ENCODE measurements at regions not wholly inside any gene's neighbourhood (a gene's known extent, or its start where the extent isn't known, plus 50 kb on each side); places are given as distances from the start of the nearest gene placed in this dataset.
"Not testable (repeated sequence)": the region's sequence is repeated elsewhere in the genome, so short reads cannot be mapped to it uniquely, and the experiment has no call there.

GRCh38 chr9:86515221-86515620, 161.0 kb upstream of the TUT7 start:
- no peak for DNase-seq

DNA sequence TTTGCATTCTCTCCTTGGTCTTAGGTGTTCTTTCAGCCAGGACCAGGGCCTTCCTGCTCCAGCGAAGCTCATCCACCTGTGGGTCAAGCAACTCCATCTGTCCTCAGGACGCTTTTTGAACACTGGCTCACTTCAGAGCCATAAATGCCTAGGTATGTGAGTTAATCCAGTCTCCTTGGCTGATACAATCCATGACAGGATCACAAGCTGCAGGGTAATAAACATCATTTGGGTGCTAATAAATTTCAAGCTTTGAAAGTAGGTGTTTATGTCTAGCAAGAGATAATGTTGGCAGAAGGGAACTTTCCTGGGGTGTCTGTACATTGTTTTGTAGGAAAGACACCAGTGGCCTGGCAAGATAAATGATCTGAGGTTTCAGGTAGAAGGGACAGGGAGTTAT, 159.2 kb upstream of the TUT7 start:
- DNase-seq, result no peak

DNA sequence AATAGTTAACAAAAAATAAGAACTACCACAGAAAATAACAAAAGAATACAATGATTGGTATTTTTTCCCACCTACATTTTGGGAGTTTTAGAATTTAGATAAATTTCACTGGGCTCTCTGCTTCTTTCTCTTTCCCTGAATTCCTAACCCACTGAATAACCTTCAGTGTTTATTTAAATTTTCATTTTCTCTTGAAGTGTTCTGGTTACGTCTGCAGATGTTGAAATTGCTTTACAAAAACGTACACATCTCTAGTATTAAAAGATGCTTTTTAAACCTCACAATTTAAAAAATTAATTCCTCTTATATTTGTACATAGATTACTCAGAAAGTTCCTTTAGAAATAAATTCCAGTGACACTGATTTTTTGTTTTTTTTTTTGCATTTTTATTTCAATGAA, 158.7 kb upstream of the TUT7 start:
- DNase-seq, result no peak

GRCh38 chr9:86511614-86512360, 157.6 kb upstream of the TUT7 start:
- no peak for DNase-seq

GRCh38 chr9:86508208-86508903, 154.1 kb upstream of the TUT7 start:
- DNase-seq, result no peak

GRCh38 chr9:86507212-86507630, 153.0 kb upstream of the TUT7 start:
- DNase-seq, result no peak

DNA sequence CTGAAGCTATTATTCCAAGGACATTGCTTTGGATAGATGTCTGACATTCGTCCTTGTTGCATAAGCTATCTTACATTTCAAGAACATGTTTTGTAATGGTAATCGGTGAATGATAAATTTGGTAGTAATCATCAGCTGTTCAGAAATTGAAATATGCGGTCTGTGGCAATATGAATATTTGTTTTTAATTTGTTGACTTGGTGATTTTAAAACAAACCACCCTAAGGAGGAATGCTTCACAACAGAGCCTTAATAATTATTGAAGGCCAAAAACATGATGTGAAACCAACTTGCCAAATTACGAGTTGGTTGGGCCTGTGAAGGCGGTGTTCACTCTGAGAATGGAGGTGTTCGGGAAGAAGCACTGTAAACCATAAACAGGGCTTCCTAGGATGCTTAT, 149.7 kb upstream of the TUT7 start:
- DNase-seq, result no peak

GRCh38 chr9:86503314-86503713, 149.1 kb upstream of the TUT7 start:
- no peak for DNase-seq

DNA sequence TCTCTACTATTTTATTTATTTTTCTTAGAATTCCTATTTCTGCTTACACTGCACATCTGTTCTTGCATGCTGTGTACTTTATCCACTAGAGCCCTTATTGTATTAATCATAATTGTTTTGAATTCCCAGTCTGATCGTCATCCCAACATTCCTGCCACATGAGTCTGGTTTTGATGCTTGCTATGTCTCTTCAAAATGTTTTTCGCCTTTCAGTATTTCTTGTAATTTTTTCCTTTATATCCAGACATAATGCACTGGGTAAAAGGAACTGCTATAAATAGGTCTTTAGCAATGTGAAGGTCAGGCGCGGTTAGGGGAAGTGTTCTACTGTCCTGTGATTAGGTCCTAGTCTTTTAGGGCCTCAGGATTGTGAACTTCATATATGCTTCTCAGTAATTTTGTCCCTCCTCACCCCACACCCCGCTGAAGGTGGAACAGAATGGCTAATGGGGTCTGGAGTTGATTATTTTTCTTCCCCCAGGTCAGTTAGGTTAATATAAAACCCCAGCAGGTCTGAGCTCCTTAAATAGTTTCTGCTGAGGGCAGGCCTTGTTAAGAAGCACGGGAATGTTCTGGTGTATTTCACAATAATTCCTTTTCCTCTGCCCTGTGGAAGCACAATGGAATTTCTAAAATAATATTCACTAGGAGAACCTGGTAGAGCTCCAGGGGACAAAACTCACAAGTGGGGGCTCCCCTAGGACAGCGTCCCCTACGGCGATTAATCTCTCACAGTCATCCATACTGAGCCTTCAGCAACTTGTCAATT, 146.6 kb upstream of the TUT7 start:
- no peak for DNase-seq

DNA sequence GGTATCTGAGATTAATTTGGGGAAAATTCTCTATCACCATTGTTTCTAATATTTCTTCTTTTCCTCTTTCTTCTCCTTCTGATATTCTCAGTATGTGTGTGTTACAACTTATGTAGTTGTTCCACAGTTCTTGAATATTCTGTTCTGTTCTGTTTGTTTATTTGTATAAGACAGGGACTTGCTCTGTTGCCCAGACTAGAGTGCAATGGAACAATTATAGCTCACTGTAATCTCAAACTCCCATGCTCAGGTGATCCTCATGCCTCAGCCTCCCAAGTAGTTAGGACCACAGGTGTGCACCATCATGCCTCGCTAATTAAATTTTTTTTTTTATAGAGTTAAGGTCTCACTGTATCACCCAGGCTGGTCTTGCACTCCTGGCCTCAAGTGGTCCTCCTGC, 145.8 kb upstream of the TUT7 start:
- DNase-seq, result no peak

DNA sequence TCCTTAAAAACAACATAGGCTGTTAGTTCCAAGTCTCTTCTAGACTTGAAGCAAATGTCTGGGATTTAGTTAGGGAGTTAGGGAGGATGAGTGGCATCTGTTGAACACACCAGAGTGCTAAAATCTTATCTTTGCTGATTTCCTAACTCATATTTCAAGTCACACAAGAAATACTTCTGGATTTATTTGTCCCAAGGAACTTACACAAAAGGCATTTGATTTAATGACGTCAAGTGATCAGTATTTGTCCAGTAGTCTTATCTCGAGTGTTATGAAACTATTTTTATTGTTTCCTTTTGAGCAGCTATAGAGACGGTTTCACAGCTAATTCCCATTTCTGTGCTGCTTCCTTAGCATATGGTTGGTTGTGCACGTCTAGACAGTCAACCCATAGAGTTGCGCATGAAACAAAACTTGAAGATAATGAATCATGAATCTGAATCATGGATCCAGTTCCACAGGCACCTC, 140.5 kb upstream of the TUT7 start:
- no peak for DNase-seq

DNA sequence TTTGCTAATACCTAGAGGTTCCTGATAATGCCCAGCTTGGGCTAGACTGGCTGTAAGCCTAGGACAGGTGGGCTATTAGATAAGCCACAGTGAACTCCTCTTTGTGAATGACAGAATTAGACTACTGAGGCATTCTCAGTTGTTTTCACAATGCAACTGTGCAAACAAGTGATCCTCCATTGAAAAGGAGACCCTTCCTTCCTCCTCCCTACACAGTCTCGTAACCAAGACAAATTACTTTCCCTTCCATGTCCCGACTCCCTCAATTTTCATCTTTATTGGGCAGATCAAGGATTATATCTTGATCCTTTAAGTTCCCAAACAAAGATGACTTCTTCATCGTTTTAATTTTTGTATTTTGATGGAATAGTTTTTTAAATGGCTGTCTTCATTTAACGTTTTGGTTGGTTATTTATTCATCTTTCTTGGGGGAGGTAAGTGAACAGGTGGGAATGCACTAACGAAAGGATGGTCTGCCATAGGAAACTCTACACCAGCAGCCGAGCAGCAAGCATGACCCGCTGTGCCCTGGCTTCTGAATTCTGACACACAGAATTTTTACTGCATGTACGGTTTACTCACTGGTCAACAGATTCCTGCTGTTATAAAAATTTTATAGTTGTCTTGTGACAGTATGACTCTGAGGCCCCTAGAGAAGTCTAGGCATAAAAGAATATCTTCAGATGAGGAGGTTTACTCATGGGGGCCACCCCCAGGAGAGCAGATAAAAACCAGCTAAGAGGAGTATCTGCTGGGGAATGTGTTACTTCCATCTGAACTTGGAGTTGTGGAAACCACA, 137.5 kb upstream of the TUT7 start:
- DNase-seq, result no peak

GRCh38 chr9:86488794-86489193, 134.6 kb upstream of the TUT7 start:
- no peak for DNase-seq

- DNase-seq, result no peak
Observed at GRCh38 chr9:86488345-86488744, 134.1 kb upstream of the TUT7 start.

DNA sequence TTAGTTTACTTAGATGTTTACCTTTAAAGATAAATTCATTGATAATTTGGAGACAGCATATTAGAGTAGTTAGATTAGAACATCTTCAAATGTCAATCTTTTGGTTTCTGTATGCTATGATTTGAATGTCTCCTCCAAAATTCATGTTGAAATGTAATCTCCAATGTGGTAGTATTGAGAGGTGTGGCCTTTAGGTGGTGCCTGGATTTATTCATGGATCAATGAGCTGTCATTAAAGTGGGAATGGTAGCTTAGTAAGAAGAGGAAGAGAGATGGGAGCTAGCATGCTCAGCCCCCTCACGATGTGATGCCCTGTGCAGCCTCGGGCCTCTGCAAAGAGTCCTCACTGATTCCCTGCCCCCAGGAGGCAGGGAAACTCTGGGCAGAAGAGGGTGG, 133.6 kb upstream of the TUT7 start:
- no peak for DNase-seq

DNA sequence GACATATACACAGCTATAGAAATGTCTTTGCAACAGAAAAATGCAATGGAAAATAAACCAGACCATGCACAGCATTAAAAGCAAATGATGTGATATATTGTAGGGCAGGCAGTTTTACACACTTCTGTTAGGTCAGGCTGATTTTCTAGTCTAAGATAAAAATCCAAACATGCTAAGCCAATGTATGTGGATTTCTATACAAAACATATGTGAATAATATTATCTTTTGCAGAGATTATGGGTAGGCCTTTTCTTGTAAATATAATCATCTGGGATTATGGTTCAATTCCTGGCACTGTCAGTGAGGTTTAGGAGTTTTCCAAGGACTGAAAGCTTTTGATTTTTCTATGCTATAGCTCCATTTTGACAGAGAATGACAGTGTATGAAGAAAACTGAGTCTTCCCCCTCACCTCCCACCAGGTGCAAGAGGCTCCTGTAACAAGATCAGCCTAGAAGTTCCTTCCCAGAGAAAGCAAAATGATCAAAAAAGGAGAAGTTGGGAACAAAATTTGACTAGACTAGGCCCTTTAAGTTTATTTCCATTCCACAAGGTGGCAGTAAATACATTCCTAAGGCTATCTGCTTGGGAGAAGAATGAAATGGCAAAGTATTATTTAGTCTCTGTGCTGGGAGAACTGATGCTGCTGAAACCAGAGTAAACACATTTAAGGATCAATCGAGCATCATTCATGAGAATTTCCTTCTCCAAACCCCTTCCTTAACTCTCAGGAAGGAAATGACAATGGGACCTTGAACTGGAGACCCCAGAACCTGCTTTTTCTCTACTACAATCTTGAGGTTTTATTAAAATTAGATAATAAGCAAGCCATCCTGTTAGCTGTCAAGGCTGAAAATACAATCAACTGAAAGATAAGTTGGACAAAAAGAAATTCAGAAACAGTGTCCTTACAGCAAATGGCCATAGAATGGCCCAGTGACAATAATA, 133.0 kb upstream of the TUT7 start:
- DNase-seq, result peak; percentile 72

DNA sequence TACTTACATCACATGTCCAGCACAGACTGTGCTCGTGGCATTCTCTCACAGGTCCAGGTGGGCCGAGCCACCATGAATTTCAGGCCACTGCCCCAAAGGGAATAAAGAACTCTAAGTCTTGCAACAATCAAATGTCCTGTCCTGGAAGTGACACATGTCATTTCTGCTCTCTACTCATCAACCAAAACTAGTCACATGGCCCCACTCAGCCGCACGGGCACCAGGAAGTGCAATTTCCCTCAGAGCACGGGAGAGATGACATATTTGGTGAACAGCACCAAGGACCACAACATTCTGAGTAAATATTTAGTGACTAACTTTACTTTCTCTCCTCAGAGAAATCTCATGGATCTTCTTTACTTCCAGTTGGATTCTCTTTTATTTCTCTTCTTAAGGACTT, 131.1 kb upstream of the TUT7 start:
- DNase-seq, result peak; percentile 3

GRCh38 chr9:86483496-86483895, 129.3 kb upstream of the TUT7 start:
- no peak for DNase-seq

- DNase-seq, result no peak
Observed at GRCh38 chr9:86481466-86481865, 127.3 kb upstream of the TUT7 start.

- not testable (repeated sequence) for DNase-seq
Observed at GRCh38 chr9:86475255-86475654, 121.0 kb upstream of the TUT7 start.

DNA sequence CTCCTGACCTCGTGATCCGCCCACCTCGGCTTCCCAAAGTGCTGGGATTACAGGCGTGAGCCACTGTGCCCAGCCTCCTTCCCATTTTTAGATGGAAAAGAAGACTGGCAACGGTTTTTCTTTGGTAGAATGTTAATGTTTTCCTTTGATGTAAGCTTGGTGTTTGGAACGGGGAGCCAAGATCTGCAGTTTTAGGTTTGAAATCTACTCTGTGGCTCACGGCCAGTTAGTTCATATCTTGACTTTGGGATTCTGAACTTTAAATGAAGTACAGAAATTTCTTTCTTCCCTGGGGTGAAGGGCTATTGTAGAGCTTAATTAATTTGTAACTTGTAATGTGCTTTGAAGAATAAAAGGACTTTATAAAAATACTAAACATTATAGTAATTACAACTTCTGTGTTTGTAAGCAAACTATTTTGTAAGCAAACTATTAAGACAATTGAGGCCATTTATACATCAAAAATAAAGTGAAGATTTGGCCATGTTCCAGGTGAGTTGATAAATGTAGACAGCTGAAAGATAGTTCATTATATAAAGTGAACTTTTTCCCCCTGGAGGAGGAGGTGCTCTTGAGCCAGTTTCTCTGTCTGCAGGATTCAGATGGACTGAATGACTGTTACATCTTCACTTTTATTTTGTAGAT, 117.1 kb upstream of the TUT7 start:
- DNase-seq, result no peak
